Rectal smooth muscle tissue (tissue), 1 donor: ENCODE measurements at regions not wholly inside any gene's neighbourhood (a gene's known extent, or its start where the extent isn't known, plus 50 kb on each side); places are given as distances from the start of the nearest gene placed in this dataset.
"Not testable (repeated sequence)": the region's sequence is repeated elsewhere in the genome, so short reads cannot be mapped to it uniquely, and the experiment has no call there.

Source experiments
- H3K27ac ChIP-seq: one replicate; pipeline ENCODE4 v1.7.0; 2013; ENCODE audit warnings: low read depth, low read length, inconsistent platforms
- H3K27me3 ChIP-seq: one replicate; pipeline ENCODE4 v1.7.0; 2013; ENCODE audit warnings: low read length; ENCODE audit not compliant: control insufficient read depth, insufficient read depth
- H3K36me3 ChIP-seq: one replicate; pipeline ENCODE4 v1.7.0; 2013; ENCODE audit warnings: low read length; ENCODE audit not compliant: control insufficient read depth, insufficient read depth
- H3K4me1 ChIP-seq: one replicate; pipeline ENCODE4 v1.7.0; 2013; ENCODE audit warnings: low read length; ENCODE audit not compliant: control insufficient read depth, insufficient read depth
- H3K4me3 ChIP-seq: one replicate; pipeline ENCODE4 v1.7.0; 2013; ENCODE audit warnings: low read length
- H3K9ac ChIP-seq: one replicate; pipeline ENCODE4 v1.7.0; 2013; ENCODE audit warnings: low read length

DNA sequence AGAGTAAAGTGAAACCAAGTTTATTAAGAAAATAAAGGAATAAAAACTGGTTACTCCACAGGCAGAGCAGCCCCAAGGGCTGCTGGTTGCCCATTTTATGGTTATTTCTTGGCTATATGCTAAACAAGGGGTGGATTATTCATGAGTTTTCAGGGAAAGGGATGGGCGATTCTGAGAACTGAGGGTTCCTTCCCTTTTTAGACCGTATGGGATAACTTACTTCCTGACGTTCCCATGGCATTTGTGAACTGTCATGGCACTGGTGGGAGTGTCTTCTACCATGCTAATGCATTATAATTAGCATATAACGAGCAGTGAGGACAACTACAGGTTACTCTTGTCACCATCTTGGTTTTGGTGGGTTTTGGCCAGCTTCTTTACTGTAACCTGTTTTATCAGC lies 323.9 kb upstream of the PTGER4 start:
- H3K9ac ChIP-seq: no peak overlapping the region
- no peak overlapping the region for H3K27ac ChIP-seq
- no peaks in the 10 kb centered on the region for H3K36me3 ChIP-seq
- H3K4me1 ChIP-seq: no peaks in the 10 kb centered on the region
- H3K27me3 ChIP-seq: no peaks in the 10 kb centered on the region
- no peak overlapping the region for H3K4me3 ChIP-seq

GRCh38 chr5:40355181-40355580 lies 324.5 kb upstream of the PTGER4 start:
- Histone ChIP-seq H3K27ac (no peak overlapping the region), H3K4me1 (no peaks in the 10 kb centered on the region), H3K27me3 (no peaks in the 10 kb centered on the region), H3K36me3 (no peaks in the 10 kb centered on the region), H3K9ac (no peak overlapping the region), H3K4me3 (no peak overlapping the region)

DNA sequence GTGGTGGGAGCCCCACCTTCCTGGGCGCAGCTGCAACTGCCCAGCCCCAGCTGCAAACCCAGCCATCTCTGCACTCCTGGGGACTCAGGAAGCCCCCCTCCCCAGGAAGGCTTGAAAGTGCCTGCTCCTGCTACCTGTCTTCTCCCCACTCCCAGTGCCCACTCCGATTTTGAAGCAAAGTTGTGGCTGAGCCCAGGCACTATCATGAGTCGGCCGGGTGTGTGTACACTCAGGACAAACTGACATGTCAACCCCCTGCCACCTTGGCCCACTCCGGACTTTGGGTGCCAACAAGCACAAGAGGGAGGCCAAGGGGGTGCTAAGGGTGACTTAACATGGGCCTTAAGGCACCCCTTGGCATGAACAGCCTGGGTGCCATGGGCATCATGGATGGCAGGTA lies 325.5 kb upstream of the PTGER4 start:
- H3K9ac ChIP-seq: no peak overlapping the region
- no peak overlapping the region for H3K27ac ChIP-seq
- H3K36me3 ChIP-seq: no peaks in the 10 kb centered on the region

GRCh38 chr5:40353442-40353841 lies 326.3 kb upstream of the PTGER4 start:
- no peak overlapping the region for H3K27ac ChIP-seq
- H3K4me1 ChIP-seq: no peaks in the 10 kb centered on the region
- no peak overlapping the region for H3K9ac ChIP-seq
- H3K4me3 ChIP-seq: no peak overlapping the region
- H3K27me3 ChIP-seq: no peaks in the 10 kb centered on the region
- no peaks in the 10 kb centered on the region for H3K36me3 ChIP-seq

More for the DNA sequence above, 325.5 kb upstream of the PTGER4 start:
- no peak overlapping the region for H3K4me3 ChIP-seq
- no peaks in the 10 kb centered on the region for H3K4me1 ChIP-seq
- no peaks in the 10 kb centered on the region for H3K27me3 ChIP-seq

- Histone ChIP-seq H3K4me3 (no peak overlapping the region), H3K4me1 (no peaks in the 10 kb centered on the region), H3K27ac (no peak overlapping the region), H3K27me3 (no peaks in the 10 kb centered on the region), H3K36me3 (no peaks in the 10 kb centered on the region), H3K9ac (no peak overlapping the region)
Measured at GRCh38 chr5:40347981-40348725, 331.6 kb upstream of the PTGER4 start.

DNA sequence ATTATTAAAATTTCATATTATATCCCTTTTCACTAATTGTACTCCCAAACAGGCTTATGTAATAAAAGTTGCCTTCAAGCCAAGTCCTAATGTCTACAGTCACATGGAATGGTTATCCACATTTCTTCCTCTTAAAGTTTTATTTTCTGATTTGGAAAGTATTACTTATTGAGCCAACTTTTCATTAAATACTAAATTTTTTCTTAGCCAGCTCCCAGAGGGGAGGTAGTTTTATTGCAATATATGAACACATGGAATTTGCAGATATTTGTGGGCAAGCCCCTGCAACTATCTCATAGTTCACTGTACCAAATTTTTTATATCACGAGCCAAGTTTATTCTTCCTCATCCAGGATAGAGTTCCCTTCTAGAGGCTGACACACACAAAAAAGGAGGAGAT lies 332.8 kb upstream of the PTGER4 start:
- Histone ChIP-seq H3K27me3 (no peaks in the 10 kb centered on the region), H3K4me1 (no peaks in the 10 kb centered on the region), H3K27ac (no peak overlapping the region), H3K36me3 (no peaks in the 10 kb centered on the region), H3K4me3 (no peak overlapping the region), H3K9ac (no peak overlapping the region)

DNA sequence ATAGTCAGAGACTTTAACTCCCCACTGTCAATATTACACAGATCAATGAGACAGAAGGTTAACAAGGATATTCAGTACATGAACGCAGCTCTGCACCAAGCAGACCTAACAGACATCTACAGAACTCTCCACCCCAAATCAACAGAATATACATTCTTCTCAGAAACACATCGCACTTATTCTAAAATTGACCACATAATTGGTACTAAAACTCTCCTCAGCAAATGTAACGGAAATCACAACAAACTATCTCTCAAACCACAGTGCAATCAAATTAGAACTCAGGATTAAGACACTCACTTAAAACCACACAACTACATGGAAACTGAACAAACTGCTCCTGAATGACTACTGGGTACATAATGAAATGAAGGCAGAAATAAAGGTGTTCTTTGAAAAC lies 341.3 kb upstream of the PTGER4 start:
- H3K9ac ChIP-seq, H3K27ac ChIP-seq, H3K4me1 ChIP-seq, H3K36me3 ChIP-seq, H3K27me3 ChIP-seq, H3K4me3 ChIP-seq: not testable (repeated sequence)

DNA sequence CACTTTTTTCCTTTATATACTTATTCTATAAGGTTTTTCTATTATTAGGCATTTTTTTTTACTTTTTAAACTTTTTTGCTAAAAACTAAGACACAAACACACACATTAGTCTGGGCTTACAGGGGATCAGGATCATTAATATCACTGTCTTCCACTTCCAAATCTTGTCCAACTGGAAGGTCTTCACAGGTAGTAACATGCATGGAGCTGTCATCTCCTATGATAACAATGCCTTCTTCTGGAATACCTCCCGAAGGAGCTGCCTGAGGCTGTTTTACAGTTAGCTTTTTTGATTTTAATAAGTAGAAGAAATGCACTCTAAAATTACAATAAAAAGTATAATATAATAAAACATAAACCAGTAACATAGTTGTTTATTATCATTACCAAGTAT lies 345.5 kb upstream of the PTGER4 start:
- H3K4me1 ChIP-seq: no peaks in the 10 kb centered on the region
- H3K27me3 ChIP-seq: no peaks in the 10 kb centered on the region
- no peaks in the 10 kb centered on the region for H3K36me3 ChIP-seq
- no peak overlapping the region for H3K9ac ChIP-seq
- H3K27ac ChIP-seq: no peak overlapping the region
- no peak overlapping the region for H3K4me3 ChIP-seq

GRCh38 chr5:40333459-40334241 lies 346.1 kb upstream of the PTGER4 start:
- Histone ChIP-seq H3K27me3 (no peaks in the 10 kb centered on the region), H3K4me1 (no peaks in the 10 kb centered on the region), H3K9ac (no peak overlapping the region), H3K36me3 (no peaks in the 10 kb centered on the region), H3K27ac (no peak overlapping the region), H3K4me3 (no peak overlapping the region)

DNA sequence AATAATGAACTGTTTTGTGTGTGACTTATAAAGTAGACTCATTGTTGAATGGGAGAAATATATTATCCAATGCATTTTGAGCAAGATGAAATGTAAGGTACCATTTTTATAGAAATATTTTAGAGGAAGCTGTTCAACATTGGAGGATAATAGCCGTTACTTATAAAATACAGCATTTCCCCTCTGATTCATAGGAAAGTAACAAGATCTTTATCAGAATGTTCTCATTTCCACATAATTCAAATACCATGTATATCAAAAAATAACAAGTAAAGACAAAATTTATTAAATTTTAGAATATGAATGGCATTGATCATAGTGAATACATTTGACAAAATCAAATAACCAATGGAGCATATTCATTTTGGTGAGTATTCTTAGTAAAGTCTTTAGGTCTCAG lies 346.7 kb upstream of the PTGER4 start:
- H3K27me3 ChIP-seq: no peaks in the 10 kb centered on the region
- no peak overlapping the region for H3K27ac ChIP-seq
- H3K36me3 ChIP-seq: no peaks in the 10 kb centered on the region
- no peak overlapping the region for H3K9ac ChIP-seq
- no peak overlapping the region for H3K4me3 ChIP-seq
- no peaks in the 10 kb centered on the region for H3K4me1 ChIP-seq

DNA sequence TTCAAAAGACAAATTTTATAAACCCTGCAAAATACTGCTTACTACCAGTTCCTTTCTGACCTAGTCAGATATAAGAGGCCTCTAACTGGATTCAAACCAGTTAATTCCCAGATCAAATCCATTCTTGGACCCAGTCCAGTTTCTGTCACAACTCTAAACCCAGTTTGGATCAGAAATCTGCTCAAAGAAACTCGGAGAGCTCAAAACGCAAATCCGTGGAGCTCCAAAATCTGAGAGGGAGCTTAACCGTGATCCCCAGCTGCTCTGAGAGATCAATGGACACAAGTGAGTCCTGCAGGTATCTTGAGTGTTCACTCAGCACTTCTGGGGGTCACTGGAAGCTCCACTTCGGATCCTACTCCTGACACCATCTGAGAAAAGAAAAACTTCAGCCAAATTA lies 348.1 kb upstream of the PTGER4 start:
- Histone ChIP-seq H3K4me1 (no peaks in the 10 kb centered on the region), H3K4me3 (no peak overlapping the region), H3K27me3 (no peaks in the 10 kb centered on the region), H3K9ac (no peak overlapping the region), H3K27ac (no peak overlapping the region), H3K36me3 (no peaks in the 10 kb centered on the region)

DNA sequence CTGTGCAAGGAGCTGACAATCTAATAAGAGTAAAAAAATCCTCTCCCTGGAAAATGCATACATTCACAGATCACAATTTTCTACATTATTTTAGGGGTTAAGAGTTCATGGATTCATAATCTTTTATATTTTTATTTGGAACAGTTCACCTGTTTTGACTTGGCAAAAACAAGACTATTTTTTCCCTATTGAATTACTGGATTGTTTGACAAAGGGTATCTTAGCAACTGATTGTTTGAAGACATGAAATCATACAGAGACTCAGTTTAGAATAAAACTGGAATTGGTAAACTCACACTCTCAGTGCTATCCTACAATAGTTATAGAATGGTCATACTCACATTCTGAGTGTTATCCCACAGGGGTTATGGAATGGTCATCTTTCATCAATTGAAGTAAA lies 358.2 kb upstream of the PTGER4 start:
- H3K27me3 ChIP-seq: no peaks in the 10 kb centered on the region
- no peak overlapping the region for H3K9ac ChIP-seq
- no peaks in the 10 kb centered on the region for H3K4me1 ChIP-seq

DNA sequence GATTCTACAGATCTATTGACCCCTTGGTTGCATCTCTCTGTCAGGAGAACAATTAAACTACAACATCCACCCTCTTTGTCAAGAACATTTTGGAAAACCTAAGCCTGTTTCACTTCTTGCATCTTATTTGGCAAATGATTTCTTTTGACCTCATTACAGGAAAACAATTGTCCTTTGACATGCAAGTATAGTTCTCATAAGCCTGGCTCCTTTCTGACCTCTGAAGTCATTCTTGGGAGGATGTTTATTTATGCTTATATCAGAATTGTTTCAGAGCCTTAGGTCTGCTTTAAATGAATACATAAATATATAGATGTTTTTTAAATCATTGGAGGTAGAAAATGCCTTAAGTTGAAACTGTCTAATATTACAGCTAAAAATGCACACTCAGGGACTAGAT lies 361.3 kb upstream of the PTGER4 start:
- H3K27ac ChIP-seq: no peak overlapping the region
- H3K36me3 ChIP-seq: no peaks in the 10 kb centered on the region
- H3K9ac ChIP-seq: no peak overlapping the region
- no peak overlapping the region for H3K4me3 ChIP-seq
- H3K27me3 ChIP-seq: no peaks in the 10 kb centered on the region
- H3K4me1 ChIP-seq: no peaks in the 10 kb centered on the region

More for the DNA sequence above, 358.2 kb upstream of the PTGER4 start:
- Histone ChIP-seq H3K36me3 (no peaks in the 10 kb centered on the region), H3K4me3 (no peak overlapping the region), H3K27ac (no peak overlapping the region)
